22Rv1 (cell line): ENCODE measurements at regions not wholly inside any gene's neighbourhood (a gene's known extent, or its start where the extent isn't known, plus 50 kb on each side); places are given as distances from the start of the nearest gene placed in this dataset.

Experiments
- CTCF ChIP-seq: fragments of 450-650 bp; IDR thresholded peaks from 2 replicates; pipeline ENCODE4 v1.5.1; 2017; ENCODE audit warnings: mild to moderate bottlenecking
- ZFX ChIP-seq: fragments of 450-650 bp; IDR thresholded peaks from 2 replicates; pipeline ENCODE4 v1.6.1; 2017; ENCODE audit warnings: antibody characterized with exemption, borderline replicate concordance

GRCh38 chr12:13805041-13805440, 176.4 kb downstream of the GRIN2B start:
- TF ChIP-seq CTCF: no peak
- no peak for TF ChIP-seq ZFX
